DMS153 treated with DMSO at 0.1 percent for 48 hours (cell line): ENCODE measurements at regions not wholly inside any gene's neighbourhood (a gene's known extent, or its start where the extent isn't known, plus 50 kb on each side); places are given as distances from the start of the nearest gene placed in this dataset.
"Not testable (repeated sequence)": the region's sequence is repeated elsewhere in the genome, so short reads cannot be mapped to it uniquely, and the experiment has no call there.

ENCODE experiments used
- DNase-seq: peaks from one replicate; lab custom pipeline; 2025; ENCODE audit not compliant: unreplicated experiment; lab: John Stamatoyannopoulos, UW

DNA sequence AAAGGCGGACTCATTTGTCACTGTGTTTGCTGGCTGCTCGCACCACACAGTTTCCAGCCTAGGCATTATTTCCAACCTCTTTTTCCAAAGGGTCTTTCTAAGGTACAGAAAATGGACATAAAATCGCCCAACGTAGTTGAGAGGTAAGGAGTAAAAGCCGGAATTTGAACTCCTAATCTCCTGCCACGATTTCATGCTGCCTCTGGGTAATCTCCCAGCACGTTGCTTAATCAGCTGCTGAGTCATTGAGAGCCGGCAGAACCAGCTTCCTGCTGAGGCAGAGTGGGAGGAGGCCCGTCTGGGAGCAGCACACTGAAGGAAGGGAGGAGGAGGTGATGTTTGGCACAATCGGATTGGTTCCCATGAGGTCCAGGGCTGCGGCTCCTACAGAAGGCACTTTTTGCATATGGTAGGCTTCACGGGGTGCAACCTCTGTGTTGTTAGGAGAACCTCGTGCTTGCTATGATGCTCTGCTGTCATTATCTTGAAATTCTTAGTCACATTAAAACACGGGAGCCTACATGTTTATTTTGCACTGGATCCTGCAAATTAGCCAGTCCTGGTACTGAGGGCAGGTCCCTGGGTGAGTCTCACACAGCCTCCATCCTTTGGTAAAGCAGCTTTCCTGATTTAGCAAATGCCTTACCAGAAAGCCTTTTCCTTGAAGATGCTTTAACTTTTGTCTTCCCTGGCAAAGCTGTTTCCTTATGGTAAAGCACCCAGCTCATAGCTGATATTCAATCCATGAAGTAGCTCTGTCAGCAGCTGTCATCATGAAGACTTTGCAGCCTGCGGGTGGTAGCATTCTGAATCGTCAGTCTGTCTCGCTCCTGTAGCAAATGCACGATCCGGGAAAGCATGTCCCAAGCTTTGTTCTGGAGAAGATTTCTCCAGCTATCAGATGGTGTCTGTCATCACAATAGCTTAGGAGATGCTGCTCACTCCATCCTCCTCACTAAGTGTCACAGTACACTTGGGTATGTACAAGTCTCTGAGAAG lies 191.6 kb upstream of the MSX2 start:
- peak; percentile 29 for DNase-seq

DNA sequence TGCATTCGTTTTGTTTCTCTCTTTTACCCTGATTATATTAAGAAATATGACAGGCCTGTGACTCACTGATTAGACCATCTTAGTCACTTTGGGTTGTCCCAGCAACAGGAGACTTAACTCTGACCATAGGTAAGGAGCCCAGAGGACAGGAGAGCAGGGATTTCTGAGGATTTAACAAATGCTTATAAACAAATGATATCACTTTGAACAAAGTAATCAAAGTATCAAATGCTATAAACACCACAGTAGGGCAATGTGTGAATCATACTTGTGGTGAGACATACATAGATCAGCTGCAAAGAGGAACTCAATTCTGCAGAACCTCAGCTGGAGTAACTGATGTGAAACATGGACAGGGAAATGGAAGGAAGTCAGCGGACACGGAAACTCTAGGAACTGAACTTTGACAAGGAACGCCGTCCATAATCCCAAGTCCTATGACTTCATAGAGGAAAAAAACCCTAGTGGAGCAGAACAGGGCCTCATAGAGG lies 190.6 kb upstream of the MSX2 start:
- no peak for DNase-seq

DNA sequence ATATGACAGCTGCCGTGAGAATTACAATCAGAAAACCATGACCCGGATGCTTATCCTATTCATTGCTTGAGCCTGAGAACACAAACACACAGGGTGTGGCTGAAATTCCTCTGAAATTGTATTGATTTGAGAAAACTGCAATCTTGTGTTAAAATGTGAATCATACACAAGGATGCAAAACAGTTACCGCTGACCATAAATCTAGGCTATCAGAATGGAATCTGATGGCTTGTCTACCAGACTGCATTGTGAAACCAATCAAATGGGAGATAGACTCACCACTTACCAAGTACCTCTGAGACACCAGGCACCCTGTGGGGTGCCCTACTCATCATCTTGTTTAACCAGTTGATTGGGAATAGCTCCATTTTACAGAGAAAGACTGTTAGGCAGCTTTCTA lies 188.7 kb upstream of the MSX2 start:
- DNase-seq, result no peak

DNA sequence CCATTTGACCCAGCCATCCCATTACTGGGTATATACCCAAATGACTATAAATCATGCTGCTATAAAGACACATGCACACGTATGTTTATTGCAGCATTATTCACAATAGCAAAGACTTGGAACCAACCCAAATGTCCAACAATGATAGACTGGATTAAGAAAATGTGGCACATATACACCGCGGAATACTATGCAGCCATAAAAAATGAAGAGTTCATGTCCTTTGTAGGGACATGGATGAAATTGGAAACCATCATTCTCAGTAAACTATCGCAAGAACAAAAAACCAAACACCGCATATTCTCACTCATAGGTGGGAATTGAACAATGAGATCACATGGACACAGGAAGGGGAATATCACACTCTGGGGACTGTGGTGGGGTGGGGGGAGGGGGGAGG lies 184.6 kb upstream of the MSX2 start:
- not testable (repeated sequence) for DNase-seq

DNA sequence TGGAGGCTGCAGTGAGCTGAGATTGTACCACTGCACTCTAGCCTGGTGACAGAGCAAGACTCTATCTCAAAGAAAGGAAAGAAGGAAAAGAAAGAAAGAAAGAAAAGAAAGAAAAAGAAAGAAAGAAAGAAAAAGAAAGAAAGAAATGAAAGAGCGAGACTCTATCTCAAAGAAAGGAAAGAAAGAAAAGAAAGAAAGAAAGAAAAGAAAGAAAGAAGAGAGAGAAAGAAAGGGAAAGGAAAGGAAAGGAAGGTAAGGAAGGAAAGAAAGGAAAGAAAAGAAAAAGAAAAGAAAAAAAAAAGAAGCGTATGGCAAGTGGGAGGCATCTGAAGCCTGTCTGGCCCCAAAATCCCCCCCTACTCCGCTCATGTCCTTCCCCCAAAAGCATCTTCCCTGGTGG lies 182.3 kb upstream of the MSX2 start:
- DNase-seq, result no peak

DNA sequence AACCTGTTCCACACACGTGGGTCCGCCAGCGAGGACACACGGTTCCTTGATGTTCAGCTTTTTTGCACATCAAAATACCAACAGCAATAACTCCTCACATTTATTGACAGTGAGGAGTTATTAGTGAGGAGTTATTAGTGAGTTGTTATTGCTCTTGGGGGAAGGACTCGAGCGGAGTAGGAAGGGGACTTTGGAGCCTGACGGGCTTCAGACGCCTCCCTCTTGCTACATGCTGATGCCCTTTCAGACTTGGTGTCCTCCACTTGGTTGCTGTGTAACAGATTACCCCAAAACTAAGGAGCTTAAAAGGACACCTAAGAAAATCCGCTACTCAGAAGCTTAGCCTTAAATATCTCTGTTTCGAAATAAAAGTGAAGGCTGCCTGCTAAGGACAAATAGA lies 181.9 kb upstream of the MSX2 start:
- no peak for DNase-seq

DNA sequence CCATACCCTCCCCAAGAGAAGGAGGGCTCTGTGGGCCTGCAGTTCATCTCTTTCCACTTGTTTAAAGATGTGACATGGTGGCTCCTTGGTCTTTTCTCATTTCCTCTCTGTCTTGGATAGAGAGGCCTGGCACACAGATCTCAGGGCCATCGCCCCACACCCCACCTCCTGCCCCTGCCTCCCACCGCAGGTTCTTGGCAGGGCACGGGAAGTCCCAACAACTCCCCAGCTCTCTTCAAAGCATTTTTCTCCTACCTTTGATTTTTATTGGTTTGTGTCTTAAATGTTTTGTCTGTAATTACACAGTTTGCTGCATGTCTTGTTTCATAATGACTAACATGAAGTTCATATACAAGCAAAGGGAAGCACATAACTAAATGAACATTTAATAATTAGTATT lies 178.5 kb upstream of the MSX2 start:
- no peak for DNase-seq

DNA sequence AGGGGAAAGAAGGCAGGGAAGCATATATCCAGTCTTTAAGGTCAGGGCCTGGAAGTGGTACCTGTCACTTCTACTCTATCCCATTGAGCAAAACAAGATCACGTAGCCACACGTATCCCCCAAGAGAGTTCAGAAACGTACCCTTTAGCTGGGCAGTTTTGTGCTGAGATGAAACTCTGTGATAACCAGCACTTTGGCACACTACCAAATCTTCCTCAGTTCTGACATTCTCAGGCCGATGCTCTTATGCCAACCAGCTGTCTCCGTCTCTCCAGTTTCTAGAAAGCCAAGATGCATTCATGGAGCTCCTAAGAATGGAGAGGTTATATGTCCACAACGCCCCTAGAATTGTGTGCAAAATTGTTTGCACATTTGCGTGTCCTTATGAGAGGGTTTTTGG lies 176.6 kb upstream of the MSX2 start:
- DNase-seq, result no peak

DNA sequence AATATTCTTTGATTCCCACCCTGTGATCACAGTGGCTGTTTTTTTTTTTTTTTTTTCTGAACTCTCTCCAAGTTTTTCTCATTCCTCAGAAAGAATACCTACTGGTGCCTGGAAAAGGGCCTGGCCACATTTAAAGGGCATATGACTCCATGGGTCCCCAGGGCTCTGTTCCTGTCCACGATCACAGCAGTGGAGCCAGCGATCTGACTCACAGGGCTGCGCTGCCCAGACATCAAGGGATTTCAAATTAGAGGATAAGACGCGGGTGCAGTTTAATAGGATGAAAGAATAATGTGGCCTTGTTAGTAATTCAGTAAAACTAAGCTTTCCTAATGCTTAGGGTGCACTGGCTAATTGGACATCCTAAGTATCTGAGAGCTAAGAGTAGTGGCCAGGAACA lies 175.1 kb upstream of the MSX2 start:
- no peak for DNase-seq

DNA sequence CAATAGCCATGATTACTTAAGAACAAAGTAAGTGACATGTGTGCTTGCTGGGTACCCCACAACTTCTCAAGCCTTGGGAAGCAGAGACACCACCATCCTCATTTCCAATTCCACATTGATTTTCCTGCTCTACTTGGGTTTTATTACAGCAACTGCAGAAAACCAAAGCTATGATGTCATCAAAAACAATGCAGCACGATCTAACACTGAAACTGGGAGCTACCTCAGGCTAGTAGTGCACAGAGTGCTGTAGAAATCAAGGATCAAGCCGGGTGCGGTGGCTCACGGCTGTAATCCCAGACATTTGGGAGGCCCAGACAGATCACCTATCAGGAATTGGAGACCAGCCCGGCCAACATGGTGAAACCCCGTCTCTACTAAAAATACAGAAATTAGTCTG lies 174.4 kb upstream of the MSX2 start:
- DNase-seq, result no peak

DNA sequence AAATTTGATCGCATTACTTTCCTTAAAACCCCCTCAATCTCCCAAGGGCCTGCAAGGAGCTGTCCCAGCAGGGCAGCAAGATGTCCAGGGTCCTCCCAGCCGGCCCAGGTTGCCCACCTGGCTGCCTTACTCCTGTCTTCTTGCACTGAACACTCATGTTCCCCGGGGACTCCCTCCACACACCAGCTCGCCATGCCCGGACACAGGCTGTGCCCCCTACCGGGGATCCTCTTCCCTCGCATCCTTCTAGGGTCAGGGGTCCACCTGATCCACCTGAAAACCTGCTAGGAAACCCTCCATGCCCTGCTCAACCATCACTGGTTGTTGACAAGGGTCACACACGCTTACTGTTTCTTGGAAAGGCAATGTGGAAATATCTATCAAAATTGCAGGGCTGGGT lies 172.0 kb upstream of the MSX2 start:
- no peak for DNase-seq

DNA sequence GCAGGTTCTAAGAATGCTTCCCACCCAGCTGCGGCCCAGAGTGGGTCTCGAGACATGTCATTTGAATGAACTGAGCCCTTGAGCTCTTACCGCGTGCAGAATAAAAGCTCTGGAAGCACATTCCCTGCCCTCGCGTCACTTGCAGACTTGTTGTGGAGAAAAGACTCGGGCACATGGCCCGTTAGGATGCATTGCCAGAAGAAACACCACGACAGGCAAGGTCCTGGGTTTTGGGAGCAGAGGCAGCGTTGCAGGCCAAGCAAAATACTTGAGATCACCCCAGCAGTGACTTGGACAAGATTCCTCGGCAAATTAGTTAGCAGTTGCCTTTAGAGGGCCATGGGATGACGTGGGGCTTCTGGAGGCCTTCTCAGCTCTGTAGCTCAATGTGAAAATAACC lies 170.8 kb upstream of the MSX2 start:
- no peak for DNase-seq

DNA sequence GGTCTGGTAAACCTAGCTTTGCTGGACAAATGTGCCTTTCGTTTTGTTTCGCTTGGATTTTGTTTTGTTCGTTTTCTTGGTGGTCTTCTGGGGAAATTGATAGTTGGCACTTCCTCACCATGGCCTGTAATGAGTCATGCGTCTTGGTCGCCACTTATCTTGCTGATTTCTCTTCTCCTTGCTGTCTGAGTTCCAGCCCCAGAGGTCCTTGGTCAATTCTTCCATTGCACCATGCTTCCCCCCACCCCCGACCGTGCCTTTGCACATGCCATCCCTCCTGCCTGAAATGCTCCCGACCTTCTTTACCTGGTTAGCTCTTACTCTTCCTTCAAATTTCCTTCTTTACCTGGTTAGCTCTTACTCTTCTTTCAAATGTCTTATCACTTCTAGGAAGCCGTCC lies 168.7 kb upstream of the MSX2 start:
- no peak for DNase-seq

DNA sequence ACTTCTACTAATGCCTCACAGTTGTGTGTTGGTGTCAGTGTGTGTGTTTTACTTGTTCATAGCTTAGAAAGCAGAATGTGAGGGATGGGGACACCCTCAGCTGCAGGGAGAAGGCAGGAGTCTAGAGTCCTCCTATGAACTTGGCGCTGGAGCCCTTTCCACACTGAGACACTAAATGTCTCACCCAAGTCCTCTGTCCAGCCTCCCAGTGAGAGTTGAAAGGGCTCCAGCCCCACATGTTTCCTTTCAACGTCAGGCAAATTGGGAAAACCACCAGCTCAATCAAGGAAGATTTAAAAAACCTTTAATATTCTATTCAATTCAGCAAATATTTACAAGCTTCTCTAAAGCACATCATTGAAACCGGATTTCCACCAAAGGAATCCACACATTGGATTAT lies 167.6 kb upstream of the MSX2 start:
- DNase-seq, result no peak

DNA sequence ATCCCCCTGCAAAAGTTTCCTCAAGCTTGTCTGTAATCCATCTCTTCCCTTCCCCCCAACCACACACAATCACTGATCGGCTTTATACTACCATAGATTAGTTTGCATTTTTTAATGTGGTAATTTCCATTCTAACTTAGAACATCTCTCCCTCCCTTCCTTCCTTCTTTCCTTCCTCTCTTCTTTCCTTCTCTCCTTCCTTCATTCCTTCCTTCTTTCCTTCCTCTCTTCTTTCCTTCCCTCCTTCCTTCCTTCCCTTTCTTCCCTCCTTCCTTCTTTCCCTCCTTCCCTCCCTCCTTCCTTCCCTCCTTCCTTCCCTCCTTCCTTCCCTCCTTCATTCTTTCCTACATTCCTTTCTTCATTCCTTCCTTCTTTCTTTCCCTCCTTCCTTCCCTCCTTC lies 166.2 kb upstream of the MSX2 start:
- DNase-seq, result no peak

DNA sequence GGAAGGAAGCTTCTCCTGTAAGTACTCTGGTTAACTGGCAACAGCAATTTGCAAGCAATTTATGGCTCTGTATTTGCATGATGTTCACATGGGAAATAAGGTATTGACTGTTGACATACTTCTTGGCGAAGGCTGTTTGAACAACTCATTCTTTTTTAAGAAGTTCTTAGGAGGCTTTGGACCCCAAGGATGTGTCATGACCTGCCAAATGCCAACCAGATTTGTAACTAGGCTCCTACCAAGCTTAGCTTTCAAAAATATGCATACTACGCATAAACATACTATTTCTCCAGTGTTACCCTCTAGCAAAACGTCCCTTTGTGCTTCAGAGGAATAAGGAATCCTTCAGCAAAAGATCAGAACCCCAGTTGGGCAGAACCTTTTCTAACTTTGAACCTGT lies 165.2 kb upstream of the MSX2 start:
- DNase-seq, result no peak

DNA sequence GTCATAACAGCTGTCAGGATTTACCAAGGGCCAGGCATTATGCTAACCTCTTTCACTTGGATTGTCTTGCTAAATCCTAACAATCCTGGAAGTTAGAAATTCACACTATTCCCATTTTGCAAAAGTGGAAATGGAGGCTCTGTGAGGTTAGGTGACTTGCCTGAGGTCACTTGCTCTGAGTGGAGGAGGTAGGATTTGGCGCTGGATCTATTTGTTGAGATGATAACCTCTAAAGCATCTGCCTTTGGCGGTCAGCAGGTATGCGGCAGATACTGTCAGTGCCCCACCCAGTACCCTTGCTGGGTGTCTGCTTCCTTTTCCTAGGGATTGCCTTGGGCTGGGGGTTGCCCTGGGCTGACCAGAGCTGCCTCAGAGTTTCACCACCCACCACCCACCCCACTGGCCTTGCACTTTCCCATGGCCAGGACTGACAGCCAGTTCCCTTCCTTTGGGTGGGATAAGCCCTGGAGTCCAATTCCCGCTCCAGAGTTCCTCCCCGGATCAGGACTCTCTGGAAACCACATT lies 164.8 kb upstream of the MSX2 start:
- DNase-seq, result no peak

DNA sequence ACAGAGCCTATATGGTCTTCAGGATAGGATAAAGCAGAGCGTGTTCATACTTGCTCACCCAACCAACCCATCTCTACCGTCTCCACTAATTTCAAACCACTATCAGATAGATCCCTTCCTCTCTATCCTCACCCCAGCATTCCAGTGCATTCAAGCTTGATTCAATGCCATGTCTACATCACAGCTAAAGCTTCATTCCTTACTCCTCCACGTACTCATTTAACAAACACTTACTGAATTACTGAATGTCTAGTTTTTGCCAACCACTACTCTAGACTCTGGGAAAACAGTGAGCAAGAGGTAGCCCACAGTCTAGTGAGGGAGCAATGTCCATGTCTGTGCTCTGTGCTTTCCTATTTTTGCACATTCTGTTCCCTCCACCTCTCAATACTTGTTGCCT lies 163.5 kb upstream of the MSX2 start:
- DNase-seq, result no peak

DNA sequence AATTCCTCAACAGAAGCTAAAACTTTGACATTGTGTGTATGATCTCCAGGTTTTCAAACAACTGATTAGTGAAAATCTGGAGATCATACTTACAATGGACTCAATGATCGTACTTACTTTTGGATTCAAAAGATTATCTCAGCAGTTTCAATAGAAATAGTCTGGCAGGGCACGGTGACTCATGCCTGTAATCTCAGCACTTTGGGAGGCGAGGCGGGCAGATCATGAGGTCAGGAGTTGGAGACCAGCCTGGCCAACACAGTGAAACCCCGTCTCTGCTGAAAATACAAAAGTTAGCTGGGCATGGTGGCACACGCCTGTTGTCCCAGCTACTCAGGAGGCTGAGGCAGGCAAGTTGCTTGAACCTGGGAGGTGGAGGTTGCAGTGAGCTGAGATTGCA lies 161.3 kb upstream of the MSX2 start:
- DNase-seq, result not testable (repeated sequence)

DNA sequence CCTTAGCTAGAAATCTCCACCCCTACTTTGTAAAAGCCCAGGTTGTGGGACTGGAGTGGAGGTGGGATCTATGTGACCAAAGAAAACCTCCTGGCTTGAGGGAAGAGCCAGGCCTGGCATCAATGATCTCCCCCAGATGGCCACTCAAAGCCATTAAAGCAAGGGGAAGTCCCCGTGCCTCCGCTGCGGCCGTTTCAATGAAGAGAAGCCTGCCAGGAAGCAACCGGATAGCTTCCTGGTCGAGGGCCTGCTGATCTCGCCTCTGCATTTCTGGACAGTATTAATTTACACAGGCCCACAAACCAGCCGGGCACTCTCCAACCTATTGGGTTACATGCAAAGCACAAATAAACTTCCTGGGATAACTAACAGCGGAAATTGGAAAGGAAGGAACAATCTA lies 160.5 kb upstream of the MSX2 start:
- DNase-seq, result peak; percentile 8

DNA sequence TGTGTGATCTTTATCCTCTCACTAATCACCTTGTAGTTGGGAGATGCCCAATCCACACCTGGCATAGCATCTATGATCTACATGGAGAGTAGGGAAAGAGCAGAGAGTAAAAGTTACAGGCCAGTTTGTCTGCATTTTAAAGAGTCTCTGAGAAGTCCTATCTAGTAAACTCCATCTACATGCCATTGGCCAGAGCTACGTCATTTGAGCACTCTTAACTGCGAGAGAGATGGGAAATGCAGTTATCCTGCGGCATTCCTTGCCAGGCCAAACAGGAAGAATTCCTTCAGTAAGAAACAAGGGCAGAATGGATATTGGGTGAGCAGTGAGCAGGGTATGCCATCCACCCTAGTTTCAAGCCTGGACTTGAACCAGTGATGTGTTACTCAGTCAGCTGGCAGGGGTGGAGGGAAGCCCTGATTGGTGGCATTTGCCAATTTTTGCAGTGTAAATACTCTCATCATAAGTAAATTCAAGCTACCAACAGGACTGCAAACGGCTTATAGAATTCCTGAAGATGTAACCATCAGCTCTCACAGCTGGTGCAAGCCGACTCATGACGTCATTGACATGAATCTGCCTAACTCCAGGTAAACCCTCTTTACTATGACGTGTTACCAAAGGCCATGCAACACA lies 156.8 kb upstream of the MSX2 start:
- no peak for DNase-seq

DNA sequence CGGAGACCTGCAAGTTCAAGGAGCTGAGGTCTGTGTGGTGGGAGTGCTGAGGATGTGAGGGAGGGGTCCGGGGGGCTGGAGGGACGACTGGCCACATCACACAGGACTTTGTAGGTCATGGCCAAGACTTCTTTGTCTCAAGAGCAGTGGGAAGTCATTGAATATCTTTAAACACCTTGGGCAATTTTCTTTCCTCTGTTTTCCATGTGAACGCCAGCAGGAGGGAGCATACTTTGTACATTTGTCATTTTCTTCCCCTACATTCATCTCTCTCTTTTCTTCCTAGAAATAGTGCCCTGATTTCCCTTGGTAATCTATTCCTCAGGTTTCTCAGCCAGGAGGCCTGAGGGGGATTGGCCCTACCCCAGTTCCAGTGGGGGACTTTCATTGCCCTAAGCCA lies 153.7 kb upstream of the MSX2 start:
- DNase-seq, result no peak
